Neuronal stem cell (in vitro differentiated cells): ENCODE measurements at regions not wholly inside any gene's neighbourhood (a gene's known extent, or its start where the extent isn't known, plus 50 kb on each side); places are given as distances from the start of the nearest gene placed in this dataset. TPM values are rescaled to one million over a fixed set of nuclear protein-coding genes. Genes with fewer than 3 reads are reported as not detected.

Source experiments
- small RNA-seq: library from polyadenylated mRNA; stranded (forward); fragments of <200 nt; extraction: miRNeasy Mini kit (QIAGEN cat#:217004); gene quantifications from one replicate; pipeline ENCODE3, GENCODE V24; 2013; ENCODE audit not compliant: insufficient read depth

Small RNA genes lying in the stretch of these regions (small RNA-seq; reads per million reads assigned to genes)
- not detected for gene RF00012
